C4-2B (cell line): ENCODE measurements at regions not wholly inside any gene's neighbourhood (a gene's known extent, or its start where the extent isn't known, plus 50 kb on each side); places are given as distances from the start of the nearest gene placed in this dataset.

Source experiments
- CTCF ChIP-seq: fragments of 450-650 bp; conservative IDR thresholded peaks from 2 replicates; pipeline ENCODE4 v1.5.1; 2017; ENCODE audit warnings: mild to moderate bottlenecking
- ZFX ChIP-seq: fragments of 450-650 bp; IDR thresholded peaks from 2 replicates; pipeline ENCODE4 v1.6.1; 2017

- TF ChIP-seq CTCF, result no peak
- TF ChIP-seq ZFX, result no peak
Observed at GRCh38 chr1:4088676-4089075, 188.6 kb upstream of the C1orf174 start.
